PC-9 (cell line): ENCODE measurements at regions not wholly inside any gene's neighbourhood (a gene's known extent, or its start where the extent isn't known, plus 50 kb on each side); places are given as distances from the start of the nearest gene placed in this dataset.

ENCODE experiments used
- BruUV-seq: library from RNA; stranded (reverse); fragments of 400-500 nt; replicated peaks from 2 replicates; lab custom pipeline; 2021; lab: Mats Ljungman, UMichigan
- CTCF ChIA-PET: fragments of 300-600 bp; sonication (Branson Sonifier 250); formaldehyde crosslinking; loops from one replicate; lab custom pipeline; 2022; ENCODE audit warnings: antibody characterized with exemption; lab: Charles Lee
- POLR2A ChIA-PET: fragments of 300-600 bp; sonication (Branson Sonifier 250); formaldehyde crosslinking; loops from one replicate; lab custom pipeline; 2022; ENCODE audit warnings: antibody characterized with exemption; ENCODE audit not compliant: unreplicated experiment; lab: Charles Lee
- DNase-seq, 2 experiments: peaks; one replicate each; pipeline versions ENCODE4 v3.0.0 to v3.0.0-alpha.2; 2015 to 2022; ENCODE audit warnings: mixed read lengths in 1 of 2
- H2AFZ ChIP-seq: fragments of 200-600 bp; sonication (generic); 2 replicates; pipeline ENCODE4 v1.8.1; 2017; ENCODE audit warnings: antibody characterized with exemption
- H3F3A ChIP-seq: fragments of 200-600 bp; sonication (generic); 2 replicates; pipeline ENCODE4 v1.8.1; 2017; ENCODE audit warnings: antibody characterized with exemption, mild to moderate bottlenecking, low read depth; ENCODE audit not compliant: insufficient read depth
- H3K27ac ChIP-seq: fragments of 200-600 bp; sonication (generic); 2 replicates; pipeline ENCODE4 v1.6.1; 2016; ENCODE audit warnings: mixed run types
- H3K27me3 ChIP-seq: fragments of 200-600 bp; sonication (generic); 2 replicates; pipeline ENCODE4 v1.6.1; 2016; ENCODE audit warnings: low read depth, mixed run types; ENCODE audit not compliant: insufficient read depth
- H3K36me3 ChIP-seq: fragments of 200-600 bp; sonication (generic); 2 replicates; pipeline ENCODE4 v1.6.1; 2016; ENCODE audit warnings: low read depth, mixed run types
- H3K4me1 ChIP-seq: fragments of 200-600 bp; sonication (generic); replicated peaks from 2 replicates; pipeline ENCODE4 v1.6.1; 2016; ENCODE audit warnings: mixed run types; ENCODE audit not compliant: insufficient read depth
- H3K4me2 ChIP-seq: fragments of 200-600 bp; sonication (generic); 2 replicates; pipeline ENCODE4 v1.6.1; 2017; ENCODE audit warnings: mixed run types
- H3K4me3 ChIP-seq: fragments of 200-600 bp; sonication (generic); 2 replicates; pipeline ENCODE4 v1.6.1; 2016; ENCODE audit warnings: mixed run types
- H3K79me2 ChIP-seq: fragments of 200-600 bp; sonication (generic); 2 replicates; pipeline ENCODE4 v1.6.1; 2017; ENCODE audit warnings: low read depth, mixed run types
- H3K9me2 ChIP-seq: fragments of 200-600 bp; sonication (generic); 2 replicates; pipeline ENCODE4 v1.8.1; 2017; ENCODE audit warnings: mild to moderate bottlenecking; ENCODE audit not compliant: insufficient read depth
- H3K9me3 ChIP-seq: fragments of 200-600 bp; sonication (generic); 2 replicates; pipeline ENCODE4 v1.8.1; 2016; ENCODE audit warnings: low read depth; ENCODE audit not compliant: insufficient read depth
- H4K20me1 ChIP-seq: fragments of 200-600 bp; sonication (generic); 2 replicates; pipeline ENCODE4 v1.8.1; 2017; ENCODE audit not compliant: insufficient read depth
- EZH2 ChIP-seq: fragments of 200-600 bp; sonication (generic); IDR thresholded peaks from 2 replicates; pipeline ENCODE4 v1.8.0; 2017; ENCODE audit warnings: antibody characterized with exemption, low read depth
- intact Hi-C: fragments of 100-400 bp; cut with micrococcal nuclease; formaldehyde crosslinking; loops from one replicate; pipeline ENCODE4 v1.10.0; 2022; ENCODE audit not compliant: unreplicated experiment
- TF ChIP-seq, protein P1 (sequence below): fragments of 200-600 bp; sonication (generic); conservative IDR thresholded peaks from 2 replicates; pipeline ENCODE4 v1.6.1; 2017; ENCODE audit warnings: mixed run types, antibody characterized with exemption, mild to moderate bottlenecking, moderate library complexity

DNA sequence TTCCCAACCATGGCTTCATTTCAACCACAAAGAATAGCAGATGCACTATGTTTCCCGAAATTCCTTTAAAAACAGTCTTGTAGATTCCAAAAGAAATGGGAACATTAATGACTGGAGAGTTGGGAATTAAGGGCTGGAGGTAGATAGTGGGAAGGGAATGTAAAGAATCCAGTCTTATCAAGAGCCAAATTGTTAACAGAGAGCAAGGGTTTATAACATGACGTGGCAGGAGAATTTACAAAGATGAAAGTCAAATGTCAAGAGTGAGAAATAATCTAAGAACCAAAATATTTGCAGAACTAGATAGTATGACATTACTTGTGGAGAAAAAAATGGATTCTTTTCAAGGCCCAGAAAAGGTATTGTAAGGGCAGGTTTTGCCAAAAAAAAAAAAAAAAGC, 200.9 kb downstream of the GRIN2B start:
- intact Hi-C loops: no loop called here
- H3K79me2 ChIP-seq: no peaks in the 10 kb centered on the region
- no peaks in the 10 kb centered on the region for H3K4me1 ChIP-seq

DNA sequence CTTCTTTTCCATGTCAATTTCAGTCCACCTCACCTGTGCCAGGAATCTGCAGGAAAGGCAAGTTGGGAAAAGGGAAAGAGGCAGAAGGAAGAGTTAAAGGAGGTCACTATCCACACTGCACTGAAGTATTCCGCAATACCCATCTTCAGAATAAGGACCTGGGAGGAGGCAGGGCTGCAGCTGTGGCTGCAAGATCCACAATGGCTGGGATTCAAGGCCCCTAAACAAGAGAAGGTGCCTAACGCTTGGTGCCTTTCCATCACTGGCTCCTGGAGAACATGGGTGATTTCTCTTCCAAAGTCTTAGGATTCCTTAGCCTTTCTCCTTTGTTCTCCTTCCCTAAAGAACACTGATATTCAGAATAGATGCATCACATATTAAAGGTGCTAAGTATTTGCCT, 204.0 kb downstream of the GRIN2B start:
- intact Hi-C loops: no loop called here
- Histone ChIP-seq H4K20me1 (no peaks in the 10 kb centered on the region), H3K79me2 (no peaks in the 10 kb centered on the region), H3K36me3 (no peaks in the 10 kb centered on the region), H3K4me1 (no peaks in the 10 kb centered on the region), H3K9me3 (peaks cover 2% of the 10 kb centered on the region; the same call in 1 of the 2 replicates), H3F3A (no peaks in the 10 kb centered on the region), H3K27ac (no peak overlapping the region), H3K9me2 (no peaks in the 10 kb centered on the region), H2AFZ (no peak overlapping the region), H3K4me2 (no peak overlapping the region), H3K4me3 (no peak overlapping the region), H3K27me3 (peaks cover 5% of the 10 kb centered on the region; the same call in 1 of the 2 replicates)
- POLR2A ChIA-PET: interaction anchor here (0.6 kb wide), 1 partner anchor 52 kb away, joined by 3 read pairs; no protein-coding TSS in a partner anchor
- no peak for DNase-seq
- BruUV-seq: no TSS peak
- TF ChIP-seq, protein P1, sequence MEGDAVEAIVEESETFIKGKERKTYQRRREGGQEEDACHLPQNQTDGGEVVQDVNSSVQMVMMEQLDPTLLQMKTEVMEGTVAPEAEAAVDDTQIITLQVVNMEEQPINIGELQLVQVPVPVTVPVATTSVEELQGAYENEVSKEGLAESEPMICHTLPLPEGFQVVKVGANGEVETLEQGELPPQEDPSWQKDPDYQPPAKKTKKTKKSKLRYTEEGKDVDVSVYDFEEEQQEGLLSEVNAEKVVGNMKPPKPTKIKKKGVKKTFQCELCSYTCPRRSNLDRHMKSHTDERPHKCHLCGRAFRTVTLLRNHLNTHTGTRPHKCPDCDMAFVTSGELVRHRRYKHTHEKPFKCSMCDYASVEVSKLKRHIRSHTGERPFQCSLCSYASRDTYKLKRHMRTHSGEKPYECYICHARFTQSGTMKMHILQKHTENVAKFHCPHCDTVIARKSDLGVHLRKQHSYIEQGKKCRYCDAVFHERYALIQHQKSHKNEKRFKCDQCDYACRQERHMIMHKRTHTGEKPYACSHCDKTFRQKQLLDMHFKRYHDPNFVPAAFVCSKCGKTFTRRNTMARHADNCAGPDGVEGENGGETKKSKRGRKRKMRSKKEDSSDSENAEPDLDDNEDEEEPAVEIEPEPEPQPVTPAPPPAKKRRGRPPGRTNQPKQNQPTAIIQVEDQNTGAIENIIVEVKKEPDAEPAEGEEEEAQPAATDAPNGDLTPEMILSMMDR: no peak
- no peak for TF ChIP-seq EZH2
- CTCF ChIA-PET: no interaction called here

More for the DNA sequence above, 200.9 kb downstream of the GRIN2B start:
- CTCF ChIA-PET: no interaction called here
- Histone ChIP-seq H3K9me3 (no peaks in the 10 kb centered on the region), H3K36me3 (no peaks in the 10 kb centered on the region), H3K27ac (no peak overlapping the region), H3K4me3 (no peak overlapping the region), H3K27me3 (peaks cover 5% of the 10 kb centered on the region; the same call in 1 of the 2 replicates), H2AFZ (no peak overlapping the region), H3K4me2 (no peak overlapping the region), H3F3A (no peaks in the 10 kb centered on the region), H3K9me2 (no peaks in the 10 kb centered on the region), H4K20me1 (no peaks in the 10 kb centered on the region)
- TF ChIP-seq, protein P1: no peak
- TF ChIP-seq EZH2: no peak
- DNase-seq: no peak
- BruUV-seq: no TSS peak
- POLR2A ChIA-PET: no interaction called here

DNA sequence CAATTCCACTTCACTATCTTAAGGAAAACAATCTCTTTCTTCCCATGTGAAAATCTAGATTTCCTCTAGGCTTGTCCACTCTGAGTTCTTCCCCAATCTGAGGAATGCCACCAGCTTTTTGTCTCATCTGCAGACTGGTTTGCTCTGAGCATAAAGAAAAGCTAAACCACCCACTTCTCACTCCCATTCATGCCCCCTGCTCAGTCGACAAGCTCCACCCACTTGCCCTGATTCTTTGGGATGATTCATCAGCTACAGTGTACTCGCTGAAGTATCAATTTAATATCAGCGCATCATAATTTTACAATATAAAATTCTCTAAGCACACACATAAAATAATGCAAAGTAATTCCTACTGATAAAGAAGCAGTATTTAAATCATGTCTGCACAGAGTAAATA, 209.1 kb downstream of the GRIN2B start:
- peaks cover 3% of the 10 kb centered on the region; the same call in 1 of the 2 replicates for H3K9me3 ChIP-seq
- ChIA-PET POLR2A (no interaction called here), CTCF (no interaction called here)
- H4K20me1 ChIP-seq: no peaks in the 10 kb centered on the region
- TF ChIP-seq, protein P1: no peak
- TF ChIP-seq EZH2: no peak
- no peaks in the 10 kb centered on the region for H3K36me3 ChIP-seq
- no peak overlapping the region for H3K27ac ChIP-seq
- no peaks in the 10 kb centered on the region for H3K9me2 ChIP-seq
- peaks cover 9% of the 10 kb centered on the region; the same call in 1 of the 2 replicates for H3K27me3 ChIP-seq
- no peaks in the 10 kb centered on the region for H3K79me2 ChIP-seq
- no peak for DNase-seq
- H3F3A ChIP-seq: no peaks in the 10 kb centered on the region
- no peak overlapping the region for H3K4me3 ChIP-seq
- H3K4me1 ChIP-seq: no peaks in the 10 kb centered on the region
- no peak overlapping the region for H3K4me2 ChIP-seq
- H2AFZ ChIP-seq: no peak overlapping the region
- BruUV-seq: no TSS peak
- intact Hi-C loops: no loop called here
